ENCODE measurements at regions not wholly inside any gene's neighbourhood (a gene's known extent, or its start where the extent isn't known, plus 50 kb on each side); places are given as distances from the start of the nearest gene placed in this dataset.

GRCh38 chr16:9337308-9338032, 246.0 kb downstream of the HAPSTR1 start:
- no peak for DNase-seq (ENCODE audit: low read depth)
- TF ChIP-seq CTCF (IDR thresholded peaks at IDR 0.05; ENCODE audit: insufficient read depth, low read length) = no peak
- no peak overlapping the region for H3K4me3 ChIP-seq (ENCODE audit: low read depth, low read length)

- TF ChIP-seq CTCF (IDR thresholded peaks at IDR 0.05; ENCODE audit: insufficient read depth, low read length) = no peak
- no peak for DNase-seq (ENCODE audit: low read depth)
- H3K4me3 ChIP-seq (ENCODE audit: low read depth, low read length) = no peak overlapping the region
These were observed 246.6 kb downstream of the HAPSTR1 start for GRCh38 chr16:9338068-9338467.

GRCh38 chr16:9338510-9338909, 247.1 kb downstream of the HAPSTR1 start:
- no peak for TF ChIP-seq CTCF (IDR thresholded peaks at IDR 0.05; ENCODE audit: insufficient read depth, low read length)

GRCh38 chr16:9340526-9341256, 249.2 kb downstream of the HAPSTR1 start:
- H3K4me3 ChIP-seq (ENCODE audit: low read depth, low read length) = no peak overlapping the region
- TF ChIP-seq CTCF (IDR thresholded peaks at IDR 0.05; ENCODE audit: insufficient read depth, low read length) = no peak
- no peak for DNase-seq (ENCODE audit: low read depth)

More at GRCh38 chr16:9338510-9338909, 247.1 kb downstream of the HAPSTR1 start:
- no peak overlapping the region for H3K4me3 ChIP-seq (ENCODE audit: low read depth, low read length)
- DNase-seq (ENCODE audit: low read depth) = no peak

- H3K4me3 ChIP-seq (ENCODE audit: low read depth, low read length) = no peak overlapping the region
- DNase-seq (ENCODE audit: low read depth) = no peak
- TF ChIP-seq CTCF (IDR thresholded peaks at IDR 0.05; ENCODE audit: insufficient read depth, low read length) = no peak
These were observed 251.8 kb downstream of the HAPSTR1 start for GRCh38 chr16:9343276-9343675.

- no peak overlapping the region for H3K4me3 ChIP-seq (ENCODE audit: low read depth, low read length)
- no peak for DNase-seq (ENCODE audit: low read depth)
- no peak for TF ChIP-seq CTCF (IDR thresholded peaks at IDR 0.05; ENCODE audit: insufficient read depth, low read length)
These were observed 253.1 kb downstream of the HAPSTR1 start for GRCh38 chr16:9344508-9344907.

Data from fibroblast of the aortic adventitia (primary cell).